ENCODE measurements at regions not wholly inside any gene's neighbourhood (a gene's known extent, or its start where the extent isn't known, plus 50 kb on each side); places are given as distances from the start of the nearest gene placed in this dataset.

GRCh38 chr2:144975881-144976280 lies 456.0 kb upstream of the ZEB2 start:
- BruUV-seq (replicated peaks) = no TSS peak
- Histone ChIP-seq H3K27ac (ENCODE audit: low read length) (no peak overlapping the region), H3K4me1 (ENCODE audit: control insufficient read depth, insufficient read depth, low read length) (no peaks in the 10 kb centered on the region), H3K27me3 (ENCODE audit: control insufficient read depth, insufficient read depth, low read length) (no peaks in the 10 kb centered on the region), H3K36me3 (ENCODE audit: control insufficient read depth, insufficient read depth, low read length) (no peaks in the 10 kb centered on the region), H3K4me3 (ENCODE audit: low read depth in 2 of 2, low read length in 2 of 2) (no peak overlapping the region), H3K9me3 (ENCODE audit: control insufficient read depth, insufficient read depth, low read depth, low read length) (no peaks in the 10 kb centered on the region)
- intact Hi-C loops (cut with micrococcal nuclease; ENCODE audit: unreplicated experiment) = no loop called here
- ATAC-seq (no peak), DNase-seq (ENCODE audit: low read depth, low spot score) (no peak)
- CTCF ChIA-PET = no interaction called here
- in situ Hi-C loops (cut with HindIII; ENCODE audit: low pct_unique_long_range_greater_than_20kb, low sequenced_read_pairs) = no loop called here
- TF ChIP-seq REST (IDR thresholded peaks at IDR 0.05; ENCODE audit: insufficient read depth in 1 of 2, low read depth in 2 of 2, low read length in 1 of 2) (no peak), SIN3A (IDR thresholded peaks at IDR 0.05; ENCODE audit: borderline replicate concordance, insufficient read depth, low read depth, low read length) (no peak), CTCF (IDR thresholded peaks at IDR 0.05) (no peak), POLR2AphosphoS5 (IDR thresholded peaks at IDR 0.05; ENCODE audit: low read depth, low read length) (no peak), TCF7L2 (IDR thresholded peaks at IDR 0.05; ENCODE audit: low read depth, low read length) (no peak)
- POLR2A ChIA-PET = no interaction called here

- H3K4me3 ChIP-seq (ENCODE audit: low read depth in 2 of 2, low read length in 2 of 2) = no peak overlapping the region
- intact Hi-C loops (cut with micrococcal nuclease; ENCODE audit: unreplicated experiment) (no loop called here), in situ Hi-C loops (cut with HindIII; ENCODE audit: low pct_unique_long_range_greater_than_20kb, low sequenced_read_pairs) (no loop called here)
- ATAC-seq (no peak), DNase-seq (ENCODE audit: low read depth, low spot score) (no peak)
- TF ChIP-seq CTCF (IDR thresholded peaks at IDR 0.05) (no peak), SIN3A (IDR thresholded peaks at IDR 0.05; ENCODE audit: borderline replicate concordance, insufficient read depth, low read depth, low read length) (no peak), TCF7L2 (IDR thresholded peaks at IDR 0.05; ENCODE audit: low read depth, low read length) (no peak), POLR2AphosphoS5 (IDR thresholded peaks at IDR 0.05; ENCODE audit: low read depth, low read length) (no peak), REST (IDR thresholded peaks at IDR 0.05; ENCODE audit: insufficient read depth in 1 of 2, low read depth in 2 of 2, low read length in 1 of 2) (no peak)
- ChIA-PET CTCF (no interaction called here), POLR2A (interaction anchor here (0.7 kb wide), 1 partner anchor 319 kb away, joined by 3 read pairs; no protein-coding TSS in a partner anchor)
- BruUV-seq (replicated peaks) = no TSS peak
- no peaks in the 10 kb centered on the region for H3K4me1 ChIP-seq (ENCODE audit: control insufficient read depth, insufficient read depth, low read length)
- no peaks in the 10 kb centered on the region for H3K27me3 ChIP-seq (ENCODE audit: control insufficient read depth, insufficient read depth, low read length)
- no peak overlapping the region for H3K27ac ChIP-seq (ENCODE audit: low read length)
- no peaks in the 10 kb centered on the region for H3K9me3 ChIP-seq (ENCODE audit: control insufficient read depth, insufficient read depth, low read depth, low read length)
- H3K36me3 ChIP-seq (ENCODE audit: control insufficient read depth, insufficient read depth, low read length) = no peaks in the 10 kb centered on the region
These were observed 452.8 kb upstream of the ZEB2 start for GRCh38 chr2:144972676-144973075.
